IMR-90 (cell line): ENCODE measurements at regions not wholly inside any gene's neighbourhood (a gene's known extent, or its start where the extent isn't known, plus 50 kb on each side); places are given as distances from the start of the nearest gene placed in this dataset.

Experiments used
- ATAC-seq: fragments of 200-7000 bp; cut with Tn5 transposase; 2 replicates; pipeline ENCODE4 v1.9.1; 2020; ENCODE audit warnings: low read depth, mild to moderate bottlenecking, moderate library complexity
- BruUV-seq: library from RNA; stranded (reverse); fragments of 400-500 nt; replicated peaks from 2 replicates; lab custom pipeline; 2021; lab: Mats Ljungman, UMichigan
- CTCF ChIA-PET: fragments of 300-600 bp; formaldehyde crosslinking; extraction: SDS; loops from one replicate; lab custom pipeline; 2021; ENCODE audit warnings: antibody characterized with exemption; lab: Yijun Ruan, JAX
- POLR2A ChIA-PET: fragments of 300-600 bp; sonication (Branson Sonifier 250); formaldehyde crosslinking; loops from one replicate; lab custom pipeline; 2022; ENCODE audit warnings: antibody characterized with exemption; ENCODE audit not compliant: unreplicated experiment; lab: Charles Lee
- DNase-seq: peaks from one replicate; pipeline ENCODE4 v3.0.0; 2013
- H2AFZ ChIP-seq: replicated peaks from 2 replicates; pipeline ENCODE3; 2013; ENCODE audit warnings: low read length, mild to moderate bottlenecking; ENCODE audit not compliant: poor library complexity
- H2AK5ac ChIP-seq: 2 replicates; pipeline ENCODE4 v1.6.1; 2013; ENCODE audit warnings: low read depth, low read length, inconsistent platforms
- H2AK9ac ChIP-seq: replicated peaks from 2 replicates; pipeline ENCODE3; 2013; ENCODE audit warnings: mild to moderate bottlenecking, low read depth, low read length, moderate library complexity; ENCODE audit not compliant: poor library complexity
- H2BK120ac ChIP-seq: 2 replicates; pipeline ENCODE4 v1.6.1; 2013; ENCODE audit warnings: low read depth, low read length, inconsistent platforms
- H2BK15ac ChIP-seq: 3 replicates; pipeline ENCODE4 v1.6.1; 2013; ENCODE audit warnings: low read depth, low read length, inconsistent platforms
- H2BK20ac ChIP-seq: 2 replicates; pipeline ENCODE4 v1.6.1; 2013; ENCODE audit warnings: low read depth, mild to moderate bottlenecking, inconsistent platforms, low read length, moderate library complexity
- H2BK5ac ChIP-seq: 2 replicates; pipeline ENCODE4 v1.6.1; 2013; ENCODE audit warnings: mild to moderate bottlenecking, low read depth, low read length, inconsistent platforms; ENCODE audit not compliant: poor library complexity, severe bottlenecking
- H3K14ac ChIP-seq: replicated peaks from 2 replicates; pipeline ENCODE4 v1.6.1; 2013; ENCODE audit warnings: low read depth, low read length, inconsistent platforms
- H3K18ac ChIP-seq: 2 replicates; pipeline ENCODE4 v1.6.1; 2013; ENCODE audit warnings: low read depth, low read length, control low read depth
- H3K23ac ChIP-seq: 2 replicates; pipeline ENCODE4 v1.6.1; 2013; ENCODE audit warnings: low read depth, low read length, inconsistent platforms
- H3K27ac ChIP-seq: 2 replicates; pipeline ENCODE4 v1.5.1; 2013; ENCODE audit warnings: mild to moderate bottlenecking, control low read depth, low read length; ENCODE audit not compliant: insufficient read depth
- H3K27me3 ChIP-seq: 2 replicates; pipeline ENCODE4 v1.6.1; 2013; ENCODE audit warnings: low read length; ENCODE audit not compliant: control insufficient read depth, insufficient read depth
- H3K36me3 ChIP-seq: 2 replicates; pipeline ENCODE4 v1.6.1; 2013; ENCODE audit warnings: low read length, mixed read lengths; ENCODE audit not compliant: control insufficient read depth, insufficient read depth
- H3K4ac ChIP-seq: 2 replicates; pipeline ENCODE4 v1.6.1; 2013; ENCODE audit warnings: low read depth, low read length, inconsistent platforms
- H3K4me1 ChIP-seq: 2 replicates; pipeline ENCODE4 v1.6.1; 2013; ENCODE audit warnings: low read length, mixed read lengths; ENCODE audit not compliant: control insufficient read depth, insufficient read depth
- H3K4me2 ChIP-seq: 2 replicates; pipeline ENCODE4 v1.6.1; 2013; ENCODE audit warnings: low read depth, mild to moderate bottlenecking, control low read depth, low read length, moderate library complexity
- H3K4me3 ChIP-seq: 2 replicates; pipeline ENCODE4 v1.5.1; 2013; ENCODE audit warnings: low read depth, mild to moderate bottlenecking, control low read depth, low read length, moderate library complexity; ENCODE audit not compliant: insufficient read depth
- H3K56ac ChIP-seq: 2 replicates; pipeline ENCODE4 v1.6.1; 2013; ENCODE audit warnings: low read length, inconsistent platforms; ENCODE audit not compliant: insufficient read depth; ENCODE audit errors: extremely low read depth
- H3K79me1 ChIP-seq, 2 experiments: 2 replicates each; pipeline ENCODE4 v1.6.1; 2013; ENCODE audit warnings: low read length in 2 of 2, inconsistent platforms in 1 of 2, low read depth in 1 of 2
- H3K9ac ChIP-seq: 2 replicates; pipeline ENCODE4 v1.6.1; 2013; ENCODE audit warnings: low read depth, low read length, control low read depth
- H3K9me1 ChIP-seq: 2 replicates; pipeline ENCODE4 v1.6.1; 2013; ENCODE audit warnings: low read length, inconsistent platforms; ENCODE audit not compliant: insufficient read depth
- H3K9me3 ChIP-seq: 2 replicates; pipeline ENCODE4 v1.6.1; 2013; ENCODE audit warnings: low read length; ENCODE audit not compliant: control insufficient read depth, insufficient read depth
- H4K20me1 ChIP-seq: 2 replicates; pipeline ENCODE4 v1.6.1; 2013; ENCODE audit warnings: low read length, inconsistent platforms; ENCODE audit not compliant: insufficient read depth
- H4K5ac ChIP-seq: 2 replicates; pipeline ENCODE4 v1.6.1; 2013; ENCODE audit warnings: mild to moderate bottlenecking, low read depth, low read length, control low read depth
- H4K8ac ChIP-seq, 2 experiments: 2 replicates each; pipeline ENCODE4 v1.6.1; 2013; ENCODE audit warnings: low read depth in 2 of 2, low read length in 2 of 2, control low read depth in 1 of 2, inconsistent platforms in 1 of 2
- H4K91ac ChIP-seq: 2 replicates; pipeline ENCODE4 v1.6.1; 2013; ENCODE audit warnings: low read depth, low read length, inconsistent platforms; ENCODE audit not compliant: insufficient read depth
- CTCF ChIP-seq: conservative IDR thresholded peaks from 2 replicates; pipeline ENCODE4 v1.5.1; 2012; ENCODE audit warnings: mild to moderate bottlenecking, low read depth, low read length, improper control_type of control experiment
- RAD21 ChIP-seq: IDR thresholded peaks from 2 replicates; pipeline ENCODE4 v1.6.1; 2012; ENCODE audit warnings: low read length, improper control_type of control experiment
- RCOR1 ChIP-seq: IDR thresholded peaks from 2 replicates; pipeline ENCODE4 v1.6.1; 2012; ENCODE audit warnings: mild to moderate bottlenecking, low read length, improper control_type of control experiment; ENCODE audit not compliant: insufficient replicate concordance
- RFX5 ChIP-seq: IDR thresholded peaks from 2 replicates; pipeline ENCODE4 v1.8.0; 2012; ENCODE audit warnings: low read depth, mild to moderate bottlenecking, low read length, moderate library complexity
- SMC3 ChIP-seq: fragments of 150-350 bp; IDR thresholded peaks from 2 replicates; pipeline ENCODE4 v1.6.1; 2016; ENCODE audit warnings: low read depth, mild to moderate bottlenecking, antibody characterized with exemption, low read length, moderate library complexity
- WGBS, 2 experiments: methylation state at CpG; one replicate each; pipeline versions ENCODE4 v1.1.5 to v1.1.7; 2013; ENCODE audit warnings: missing lambda C conversion rate in 2 of 2; ENCODE audit not compliant: insufficient read length in 1 of 2; ENCODE audit errors: extremely low coverage in 2 of 2; 5-methylcytosine and 5-hydroxymethylcytosine counted together
- dilution Hi-C: fragments of 300-500 bp; cut with HindIII; formaldehyde crosslinking; loops from one replicate; pipeline ENCODE4 v1.14.3; 2018; ENCODE audit warnings: low sequenced_read_pairs; ENCODE audit not compliant: unreplicated experiment
- in situ Hi-C: fragments of 300-500 bp; cut with MboI; formaldehyde crosslinking; loops from 3 replicates; pipeline ENCODE4 v1.14.3; 2019; ENCODE audit warnings: low sequenced_read_pairs, inconsistent platforms, mixed read lengths
- intact Hi-C: fragments of 100-400 bp; cut with micrococcal nuclease; formaldehyde crosslinking; loops from 2 replicates; pipeline ENCODE4 v1.10.0; 2022
- TF ChIP-seq, protein P1 (sequence below): fragments of 150-350 bp; IDR thresholded peaks from 2 replicates; pipeline ENCODE4 v1.6.1; 2017; ENCODE audit warnings: mild to moderate bottlenecking, antibody characterized with exemption, low read length, low read depth

GRCh38 chr20:51972056-51972455, 169.7 kb upstream of the SALL4 start:
- H3K27ac ChIP-seq = no peak overlapping the region
- DNase-seq (no peak), ATAC-seq (no peak)
- peak overlapping the region; percentile 71 for H2AK9ac ChIP-seq
- H4K5ac ChIP-seq = no peak overlapping the region
- ChIA-PET CTCF (no interaction called here), POLR2A (no interaction called here)
- H4K8ac ChIP-seq = no peak overlapping the region
- H3K4me2 ChIP-seq = no peak overlapping the region
- H3K9ac ChIP-seq = no peak overlapping the region
- H2BK20ac ChIP-seq = no peak overlapping the region
- in situ Hi-C loops (no loop called here), intact Hi-C loops (no loop called here), dilution Hi-C loops (no loop called here)
- no peak overlapping the region for H4K91ac ChIP-seq
- H3K9me1 ChIP-seq = no peaks in the 10 kb centered on the region
- H2BK15ac ChIP-seq = no peak overlapping the region
- H3K4me1 ChIP-seq = no peaks in the 10 kb centered on the region
- H2AFZ ChIP-seq = no peak overlapping the region
- 40% methylated on average over 1 of the region's 6 CpGs; no CpG with 5 or more reads in 1 of the 2 experiments for WGBS, 2 experiments
- H2AK5ac ChIP-seq = peak overlapping the region; percentile 43; the same call in 1 of the 2 replicates
- no peak overlapping the region for H3K4ac ChIP-seq
- H3K4me3 ChIP-seq = no peak overlapping the region
- TF ChIP-seq CTCF (no peak), RFX5 (no peak), SMC3 (no peak), RCOR1 (no peak), RAD21 (no peak)
- TF ChIP-seq, protein P1, sequence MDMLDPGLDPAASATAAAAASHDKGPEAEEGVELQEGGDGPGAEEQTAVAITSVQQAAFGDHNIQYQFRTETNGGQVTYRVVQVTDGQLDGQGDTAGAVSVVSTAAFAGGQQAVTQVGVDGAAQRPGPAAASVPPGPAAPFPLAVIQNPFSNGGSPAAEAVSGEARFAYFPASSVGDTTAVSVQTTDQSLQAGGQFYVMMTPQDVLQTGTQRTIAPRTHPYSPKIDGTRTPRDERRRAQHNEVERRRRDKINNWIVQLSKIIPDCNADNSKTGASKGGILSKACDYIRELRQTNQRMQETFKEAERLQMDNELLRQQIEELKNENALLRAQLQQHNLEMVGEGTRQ = no peak
- no peak overlapping the region for H2BK120ac ChIP-seq
- no TSS peak for BruUV-seq
- H3K27me3 ChIP-seq = no peaks in the 10 kb centered on the region
- H4K20me1 ChIP-seq = no peaks in the 10 kb centered on the region
- H3K36me3 ChIP-seq = no peaks in the 10 kb centered on the region
- H3K56ac ChIP-seq = no peak overlapping the region
- no peaks in the 10 kb centered on the region for H3K79me1 ChIP-seq
- no peak overlapping the region for H3K14ac ChIP-seq
- no peak overlapping the region for H2BK5ac ChIP-seq
- no peaks in the 10 kb centered on the region for H3K9me3 ChIP-seq
- no peak overlapping the region for H3K18ac ChIP-seq
- no peak overlapping the region for H3K23ac ChIP-seq
